IMR-90 (cell line): ENCODE measurements at regions not wholly inside any gene's neighbourhood (a gene's known extent, or its start where the extent isn't known, plus 50 kb on each side); places are given as distances from the start of the nearest gene placed in this dataset.

Experiments used
- ATAC-seq: fragments of 200-7000 bp; cut with Tn5 transposase; 2 replicates; pipeline ENCODE4 v1.9.1; 2020; ENCODE audit warnings: low read depth, mild to moderate bottlenecking, moderate library complexity
- BruUV-seq: library from RNA; stranded (reverse); fragments of 400-500 nt; replicated peaks from 2 replicates; lab custom pipeline; 2021; lab: Mats Ljungman, UMichigan
- CTCF ChIA-PET: fragments of 300-600 bp; formaldehyde crosslinking; extraction: SDS; loops from one replicate; lab custom pipeline; 2021; ENCODE audit warnings: antibody characterized with exemption; lab: Yijun Ruan, JAX
- POLR2A ChIA-PET: fragments of 300-600 bp; sonication (Branson Sonifier 250); formaldehyde crosslinking; loops from one replicate; lab custom pipeline; 2022; ENCODE audit warnings: antibody characterized with exemption; ENCODE audit not compliant: unreplicated experiment; lab: Charles Lee
- DNase-seq: peaks from one replicate; pipeline ENCODE4 v3.0.0; 2013
- H2AFZ ChIP-seq: replicated peaks from 2 replicates; pipeline ENCODE3; 2013; ENCODE audit warnings: low read length, mild to moderate bottlenecking; ENCODE audit not compliant: poor library complexity
- H2AK5ac ChIP-seq: 2 replicates; pipeline ENCODE4 v1.6.1; 2013; ENCODE audit warnings: low read depth, low read length, inconsistent platforms
- H2AK9ac ChIP-seq: replicated peaks from 2 replicates; pipeline ENCODE3; 2013; ENCODE audit warnings: mild to moderate bottlenecking, low read depth, low read length, moderate library complexity; ENCODE audit not compliant: poor library complexity
- H2BK120ac ChIP-seq: 2 replicates; pipeline ENCODE4 v1.6.1; 2013; ENCODE audit warnings: low read depth, low read length, inconsistent platforms
- H2BK15ac ChIP-seq: 3 replicates; pipeline ENCODE4 v1.6.1; 2013; ENCODE audit warnings: low read depth, low read length, inconsistent platforms
- H2BK20ac ChIP-seq: 2 replicates; pipeline ENCODE4 v1.6.1; 2013; ENCODE audit warnings: low read depth, mild to moderate bottlenecking, inconsistent platforms, low read length, moderate library complexity
- H2BK5ac ChIP-seq: 2 replicates; pipeline ENCODE4 v1.6.1; 2013; ENCODE audit warnings: mild to moderate bottlenecking, low read depth, low read length, inconsistent platforms; ENCODE audit not compliant: poor library complexity, severe bottlenecking
- H3K14ac ChIP-seq: replicated peaks from 2 replicates; pipeline ENCODE4 v1.6.1; 2013; ENCODE audit warnings: low read depth, low read length, inconsistent platforms
- H3K18ac ChIP-seq: 2 replicates; pipeline ENCODE4 v1.6.1; 2013; ENCODE audit warnings: low read depth, low read length, control low read depth
- H3K23ac ChIP-seq: 2 replicates; pipeline ENCODE4 v1.6.1; 2013; ENCODE audit warnings: low read depth, low read length, inconsistent platforms
- H3K27ac ChIP-seq: 2 replicates; pipeline ENCODE4 v1.5.1; 2013; ENCODE audit warnings: mild to moderate bottlenecking, control low read depth, low read length; ENCODE audit not compliant: insufficient read depth
- H3K27me3 ChIP-seq: 2 replicates; pipeline ENCODE4 v1.6.1; 2013; ENCODE audit warnings: low read length; ENCODE audit not compliant: control insufficient read depth, insufficient read depth
- H3K36me3 ChIP-seq: 2 replicates; pipeline ENCODE4 v1.6.1; 2013; ENCODE audit warnings: low read length, mixed read lengths; ENCODE audit not compliant: control insufficient read depth, insufficient read depth
- H3K4ac ChIP-seq: 2 replicates; pipeline ENCODE4 v1.6.1; 2013; ENCODE audit warnings: low read depth, low read length, inconsistent platforms
- H3K4me1 ChIP-seq: 2 replicates; pipeline ENCODE4 v1.6.1; 2013; ENCODE audit warnings: low read length, mixed read lengths; ENCODE audit not compliant: control insufficient read depth, insufficient read depth
- H3K4me2 ChIP-seq: 2 replicates; pipeline ENCODE4 v1.6.1; 2013; ENCODE audit warnings: low read depth, mild to moderate bottlenecking, control low read depth, low read length, moderate library complexity
- H3K4me3 ChIP-seq: 2 replicates; pipeline ENCODE4 v1.5.1; 2013; ENCODE audit warnings: low read depth, mild to moderate bottlenecking, control low read depth, low read length, moderate library complexity; ENCODE audit not compliant: insufficient read depth
- H3K56ac ChIP-seq: 2 replicates; pipeline ENCODE4 v1.6.1; 2013; ENCODE audit warnings: low read length, inconsistent platforms; ENCODE audit not compliant: insufficient read depth; ENCODE audit errors: extremely low read depth
- H3K79me1 ChIP-seq, 2 experiments: 2 replicates each; pipeline ENCODE4 v1.6.1; 2013; ENCODE audit warnings: low read length in 2 of 2, inconsistent platforms in 1 of 2, low read depth in 1 of 2
- H3K9ac ChIP-seq: 2 replicates; pipeline ENCODE4 v1.6.1; 2013; ENCODE audit warnings: low read depth, low read length, control low read depth
- H3K9me1 ChIP-seq: 2 replicates; pipeline ENCODE4 v1.6.1; 2013; ENCODE audit warnings: low read length, inconsistent platforms; ENCODE audit not compliant: insufficient read depth
- H3K9me3 ChIP-seq: 2 replicates; pipeline ENCODE4 v1.6.1; 2013; ENCODE audit warnings: low read length; ENCODE audit not compliant: control insufficient read depth, insufficient read depth
- H4K20me1 ChIP-seq: 2 replicates; pipeline ENCODE4 v1.6.1; 2013; ENCODE audit warnings: low read length, inconsistent platforms; ENCODE audit not compliant: insufficient read depth
- H4K5ac ChIP-seq: 2 replicates; pipeline ENCODE4 v1.6.1; 2013; ENCODE audit warnings: mild to moderate bottlenecking, low read depth, low read length, control low read depth
- H4K8ac ChIP-seq, 2 experiments: 2 replicates each; pipeline ENCODE4 v1.6.1; 2013; ENCODE audit warnings: low read depth in 2 of 2, low read length in 2 of 2, control low read depth in 1 of 2, inconsistent platforms in 1 of 2
- H4K91ac ChIP-seq: 2 replicates; pipeline ENCODE4 v1.6.1; 2013; ENCODE audit warnings: low read depth, low read length, inconsistent platforms; ENCODE audit not compliant: insufficient read depth
- MAFK ChIP-seq: IDR thresholded peaks from 2 replicates; pipeline ENCODE4 v1.6.1; 2012; ENCODE audit warnings: low read depth, low read length, improper control_type of control experiment
- RFX5 ChIP-seq: IDR thresholded peaks from 2 replicates; pipeline ENCODE4 v1.8.0; 2012; ENCODE audit warnings: low read depth, mild to moderate bottlenecking, low read length, moderate library complexity
- WGBS, 2 experiments: methylation state at CpG; one replicate each; pipeline versions ENCODE4 v1.1.5 to v1.1.7; 2013; ENCODE audit warnings: missing lambda C conversion rate in 2 of 2; ENCODE audit not compliant: insufficient read length in 1 of 2; ENCODE audit errors: extremely low coverage in 2 of 2; 5-methylcytosine and 5-hydroxymethylcytosine counted together
- dilution Hi-C: fragments of 300-500 bp; cut with HindIII; formaldehyde crosslinking; loops from one replicate; pipeline ENCODE4 v1.14.3; 2018; ENCODE audit warnings: low sequenced_read_pairs; ENCODE audit not compliant: unreplicated experiment
- in situ Hi-C: fragments of 300-500 bp; cut with MboI; formaldehyde crosslinking; loops from 3 replicates; pipeline ENCODE4 v1.14.3; 2019; ENCODE audit warnings: low sequenced_read_pairs, inconsistent platforms, mixed read lengths
- intact Hi-C: fragments of 100-400 bp; cut with micrococcal nuclease; formaldehyde crosslinking; loops from 2 replicates; pipeline ENCODE4 v1.10.0; 2022

DNA sequence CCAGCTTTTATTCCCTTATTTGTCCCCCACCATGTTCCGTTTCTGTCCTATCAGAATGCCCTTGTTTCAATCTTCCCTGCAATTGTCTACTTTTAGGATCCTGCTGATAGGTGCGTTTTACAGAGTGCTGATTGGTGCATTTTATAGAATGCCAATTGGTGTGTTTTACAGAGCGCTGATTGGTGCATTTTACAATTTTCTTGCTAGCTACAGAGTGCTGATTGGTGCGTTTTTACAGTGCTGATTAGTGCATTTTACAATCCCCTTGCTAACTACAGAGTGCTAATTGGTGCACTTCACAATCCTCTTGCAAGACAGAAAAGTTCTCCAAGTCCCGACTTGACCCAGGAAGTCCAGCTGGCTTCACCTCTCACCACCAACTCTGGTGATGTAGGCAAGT lies 161.6 kb upstream of the CDYL start:
- Histone ChIP-seq H3K14ac (no peak overlapping the region), H3K27ac (no peak overlapping the region), H3K18ac (no peak overlapping the region), H2BK120ac (no peak overlapping the region), H2BK5ac (no peak overlapping the region), H3K79me1 (no peaks in the 10 kb centered on the region), H2BK15ac (no peak overlapping the region), H4K8ac (no peak overlapping the region), H2AK9ac (no peak overlapping the region), H3K9me3 (no peaks in the 10 kb centered on the region), H4K5ac (no peak overlapping the region), H3K4me2 (no peak overlapping the region), H3K23ac (no peak overlapping the region), H2AFZ (no peak overlapping the region), H3K56ac (no peak overlapping the region), H3K9ac (no peak overlapping the region), H2BK20ac (no peak overlapping the region), H3K27me3 (no peaks in the 10 kb centered on the region), H3K9me1 (0 out of 2 replicates have a peak, but pooled peaks cover 6% of the 10 kb centered on the region), H3K4me3 (no peak overlapping the region), H4K91ac (no peak overlapping the region), H3K4me1 (peaks cover 6% of the 10 kb centered on the region; the same call in 1 of the 2 replicates), H3K36me3 (no peaks in the 10 kb centered on the region), H2AK5ac (no peak overlapping the region), H3K4ac (no peak overlapping the region), H4K20me1 (no peaks in the 10 kb centered on the region)
- ATAC-seq = no peak
- ChIA-PET CTCF (no interaction called here), POLR2A (no interaction called here)
- BruUV-seq = no TSS peak
- in situ Hi-C loops = no loop called here
- intact Hi-C loops = no loop called here
- dilution Hi-C loops = no loop called here
- DNase-seq = no peak
- TF ChIP-seq MAFK (peak; percentile 35), RFX5 (no peak)
- 100% methylated on average over 1 of the region's 5 CpGs; no CpG with 5 or more reads in 1 of the 2 experiments for WGBS, 2 experiments
